ENCODE measurements at regions not wholly inside any gene's neighbourhood (a gene's known extent, or its start where the extent isn't known, plus 50 kb on each side); places are given as distances from the start of the nearest gene placed in this dataset.

DNA sequence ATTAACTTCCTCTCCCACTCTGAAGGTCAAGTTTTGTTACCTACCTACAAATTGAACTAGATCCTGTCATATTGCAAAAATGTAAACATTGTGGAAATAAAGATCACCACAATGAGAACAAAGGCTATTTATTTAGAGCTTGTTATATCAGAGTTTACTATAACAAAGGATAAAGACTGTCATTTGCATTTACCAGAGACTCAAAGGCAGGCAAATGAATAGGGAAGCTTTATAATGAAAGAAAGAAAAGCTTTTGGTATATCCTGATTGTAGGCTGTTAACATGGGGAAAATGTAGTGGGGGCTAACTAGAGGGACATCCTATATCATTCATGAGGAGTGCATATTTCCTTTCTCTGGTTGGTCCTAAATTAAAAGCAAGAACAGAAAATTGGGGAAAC is 403.5 kb upstream of the TYRP1 start:
- DNase-seq (ENCODE audit: low spot score): no peak
- intact Hi-C loops (cut with micrococcal nuclease; ENCODE audit: unreplicated experiment): no loop called here
- H3K4me3 ChIP-seq (ENCODE audit: low read depth, low read length, poor library complexity, severe bottlenecking): no peak overlapping the region
- no peak for TF ChIP-seq EZH2 (IDR thresholded peaks at IDR 0.05; ENCODE audit: borderline replicate concordance, low read depth, low read length, poor library complexity, severe bottlenecking)
- TF ChIP-seq, protein P1, sequence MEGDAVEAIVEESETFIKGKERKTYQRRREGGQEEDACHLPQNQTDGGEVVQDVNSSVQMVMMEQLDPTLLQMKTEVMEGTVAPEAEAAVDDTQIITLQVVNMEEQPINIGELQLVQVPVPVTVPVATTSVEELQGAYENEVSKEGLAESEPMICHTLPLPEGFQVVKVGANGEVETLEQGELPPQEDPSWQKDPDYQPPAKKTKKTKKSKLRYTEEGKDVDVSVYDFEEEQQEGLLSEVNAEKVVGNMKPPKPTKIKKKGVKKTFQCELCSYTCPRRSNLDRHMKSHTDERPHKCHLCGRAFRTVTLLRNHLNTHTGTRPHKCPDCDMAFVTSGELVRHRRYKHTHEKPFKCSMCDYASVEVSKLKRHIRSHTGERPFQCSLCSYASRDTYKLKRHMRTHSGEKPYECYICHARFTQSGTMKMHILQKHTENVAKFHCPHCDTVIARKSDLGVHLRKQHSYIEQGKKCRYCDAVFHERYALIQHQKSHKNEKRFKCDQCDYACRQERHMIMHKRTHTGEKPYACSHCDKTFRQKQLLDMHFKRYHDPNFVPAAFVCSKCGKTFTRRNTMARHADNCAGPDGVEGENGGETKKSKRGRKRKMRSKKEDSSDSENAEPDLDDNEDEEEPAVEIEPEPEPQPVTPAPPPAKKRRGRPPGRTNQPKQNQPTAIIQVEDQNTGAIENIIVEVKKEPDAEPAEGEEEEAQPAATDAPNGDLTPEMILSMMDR (conservative IDR thresholded peaks at IDR 0.05; ENCODE audit: low read depth, low read length): no peak
- no peaks in the 10 kb centered on the region for H3K36me3 ChIP-seq (ENCODE audit: insufficient read depth, low read length, poor library complexity, severe bottlenecking)
- no TSS peak for BruUV-seq (replicated peaks)
- no peak overlapping the region for H3K27ac ChIP-seq (ENCODE audit: low read depth, low read length, poor library complexity, severe bottlenecking)
- ChIA-PET CTCF (no interaction called here), POLR2A (ENCODE audit: low non-redundant PET) (no interaction called here)
- H3K9me3 ChIP-seq (ENCODE audit: low read depth, low read length, poor library complexity, severe bottlenecking): no peaks in the 10 kb centered on the region
- H3K27me3 ChIP-seq (replicated peaks; ENCODE audit: insufficient read depth, low read depth, low read length, poor library complexity): no peaks in the 10 kb centered on the region
- no peaks in the 10 kb centered on the region for H3K4me1 ChIP-seq (ENCODE audit: insufficient read depth, low read length, poor library complexity, severe bottlenecking)

GRCh38 chr9:12290166-12290869 is 402.9 kb upstream of the TYRP1 start:
- BruUV-seq (replicated peaks): no TSS peak
- no peak for TF ChIP-seq EZH2 (IDR thresholded peaks at IDR 0.05; ENCODE audit: borderline replicate concordance, low read depth, low read length, poor library complexity, severe bottlenecking)
- TF ChIP-seq, protein P1 (conservative IDR thresholded peaks at IDR 0.05; ENCODE audit: low read depth, low read length): no peak
- no peak for DNase-seq (ENCODE audit: low spot score)
- no peak overlapping the region for H3K4me3 ChIP-seq (ENCODE audit: low read depth, low read length, poor library complexity, severe bottlenecking)
- ChIA-PET CTCF (no interaction called here), POLR2A (ENCODE audit: low non-redundant PET) (no interaction called here)
- no peaks in the 10 kb centered on the region for H3K4me1 ChIP-seq (ENCODE audit: insufficient read depth, low read length, poor library complexity, severe bottlenecking)
- H3K36me3 ChIP-seq (ENCODE audit: insufficient read depth, low read length, poor library complexity, severe bottlenecking): no peaks in the 10 kb centered on the region
- intact Hi-C loops (cut with micrococcal nuclease; ENCODE audit: unreplicated experiment): no loop called here
- no peaks in the 10 kb centered on the region for H3K27me3 ChIP-seq (replicated peaks; ENCODE audit: insufficient read depth, low read depth, low read length, poor library complexity)
- no peak overlapping the region for H3K27ac ChIP-seq (ENCODE audit: low read depth, low read length, poor library complexity, severe bottlenecking)
- no peaks in the 10 kb centered on the region for H3K9me3 ChIP-seq (ENCODE audit: low read depth, low read length, poor library complexity, severe bottlenecking)

- Histone ChIP-seq H3K27ac (ENCODE audit: low read depth, low read length, poor library complexity, severe bottlenecking) (no peak overlapping the region), H3K27me3 (replicated peaks; ENCODE audit: insufficient read depth, low read depth, low read length, poor library complexity) (no peaks in the 10 kb centered on the region), H3K36me3 (ENCODE audit: insufficient read depth, low read length, poor library complexity, severe bottlenecking) (no peaks in the 10 kb centered on the region), H3K9me3 (ENCODE audit: low read depth, low read length, poor library complexity, severe bottlenecking) (no peaks in the 10 kb centered on the region), H3K4me1 (ENCODE audit: insufficient read depth, low read length, poor library complexity, severe bottlenecking) (no peaks in the 10 kb centered on the region), H3K4me3 (ENCODE audit: low read depth, low read length, poor library complexity, severe bottlenecking) (no peak overlapping the region)
- ChIA-PET CTCF (no interaction called here), POLR2A (ENCODE audit: low non-redundant PET) (no interaction called here)
- TF ChIP-seq EZH2 (IDR thresholded peaks at IDR 0.05; ENCODE audit: borderline replicate concordance, low read depth, low read length, poor library complexity, severe bottlenecking): no peak
- TF ChIP-seq, protein P1 (conservative IDR thresholded peaks at IDR 0.05; ENCODE audit: low read depth, low read length): no peak
- intact Hi-C loops (cut with micrococcal nuclease; ENCODE audit: unreplicated experiment): no loop called here
- DNase-seq (ENCODE audit: low spot score): no peak
- BruUV-seq (replicated peaks): no TSS peak
Measured at GRCh38 chr9:12305211-12305610, 388.0 kb upstream of the TYRP1 start.
